Astrocyte (in vitro differentiated cells and primary cell): ENCODE measurements at regions not wholly inside any gene's neighbourhood (a gene's known extent, or its start where the extent isn't known, plus 50 kb on each side); places are given as distances from the start of the nearest gene placed in this dataset.

Experiments used
- DNase-seq: peaks from one replicate; pipeline ENCODE4 v3.0.0-alpha.2; 2010; ENCODE audit warnings: low read depth
- FAIRE-seq: peaks from 2 replicates; lab custom pipeline; 2011; peaks lifted over from hg19 to GRCh38; lab: Jason Lieb, UNC
- H2AFZ ChIP-seq: 2 replicates; pipeline ENCODE4 v1.6.0; 2012; ENCODE audit warnings: low read depth, low read length, inconsistent platforms
- H3K27ac ChIP-seq: 2 replicates; pipeline ENCODE4 v1.5.1; 2011; ENCODE audit warnings: low read depth, low read length, inconsistent platforms
- H3K27me3 ChIP-seq: 2 replicates; pipeline ENCODE4 v1.6.0; 2011; ENCODE audit warnings: low read length, inconsistent platforms; ENCODE audit not compliant: insufficient read depth
- H3K36me3 ChIP-seq: 2 replicates; pipeline ENCODE4 v1.5.1; 2011; ENCODE audit warnings: low read length, inconsistent platforms; ENCODE audit not compliant: insufficient read depth
- H3K4me1 ChIP-seq: 2 replicates; pipeline ENCODE4 v1.5.1; 2011; ENCODE audit warnings: low read length, inconsistent platforms; ENCODE audit not compliant: insufficient read depth
- H3K4me2 ChIP-seq: 2 replicates; pipeline ENCODE4 v1.6.0; 2012; ENCODE audit warnings: low read length, inconsistent platforms
- H3K4me3 ChIP-seq: 2 replicates; pipeline ENCODE4 v1.5.1; 2011; ENCODE audit warnings: low read depth, mild to moderate bottlenecking, low read length, inconsistent platforms; ENCODE audit not compliant: insufficient read depth
- H3K79me2 ChIP-seq: 2 replicates; pipeline ENCODE4 v1.6.0; 2012; ENCODE audit warnings: mild to moderate bottlenecking, low read length, inconsistent platforms; ENCODE audit not compliant: insufficient read depth
- H3K9ac ChIP-seq: 2 replicates; pipeline ENCODE4 v1.6.0; 2012; ENCODE audit warnings: mild to moderate bottlenecking, low read length, inconsistent platforms
- H3K9me3 ChIP-seq: 2 replicates; pipeline ENCODE4 v1.5.1; 2012; ENCODE audit warnings: low read depth, mild to moderate bottlenecking, low read length, inconsistent platforms; ENCODE audit not compliant: insufficient read depth
- H4K20me1 ChIP-seq: 2 replicates; pipeline ENCODE4 v1.6.0; 2012; ENCODE audit warnings: low read length, inconsistent platforms; ENCODE audit not compliant: insufficient read depth
- H3K27ac Mint-ChIP-seq: one replicate; pipeline ENCODE4 v1.8.0; 2021; ENCODE audit warnings: mild to moderate bottlenecking, mixed read lengths; ENCODE audit not compliant: unreplicated experiment
- H3K27me3 Mint-ChIP-seq: one replicate; pipeline ENCODE4 v1.8.0; 2021; ENCODE audit warnings: low read depth, mixed read lengths; ENCODE audit not compliant: unreplicated experiment
- H3K36me3 Mint-ChIP-seq: one replicate; pipeline ENCODE4 v1.8.0; 2021; ENCODE audit warnings: low read depth, mixed read lengths; ENCODE audit not compliant: unreplicated experiment
- H3K4me1 Mint-ChIP-seq: one replicate; pipeline ENCODE4 v1.8.0; 2021; ENCODE audit warnings: low read depth, mixed read lengths; ENCODE audit not compliant: unreplicated experiment
- H3K4me3 Mint-ChIP-seq: one replicate; pipeline ENCODE4 v1.8.0; 2021; ENCODE audit warnings: mild to moderate bottlenecking, moderate library complexity, mixed read lengths; ENCODE audit not compliant: unreplicated experiment
- H3K9me3 Mint-ChIP-seq: one replicate; pipeline ENCODE4 v1.8.0; 2021; ENCODE audit warnings: mild to moderate bottlenecking, mixed read lengths; ENCODE audit not compliant: unreplicated experiment
- CTCF ChIP-seq: IDR thresholded peaks from 2 replicates; pipeline ENCODE4 v1.5.1; 2011; ENCODE audit warnings: low read depth, mild to moderate bottlenecking, inconsistent platforms, low read length, moderate library complexity; ENCODE audit not compliant: insufficient read depth
- EZH2 ChIP-seq: IDR thresholded peaks from 2 replicates; pipeline ENCODE4 v1.6.1; 2012; ENCODE audit warnings: mild to moderate bottlenecking, low read length, inconsistent platforms; ENCODE audit not compliant: insufficient read depth

GRCh38 chr1:8211251-8211882 lies 106.5 kb upstream of the SLC45A1 start:
- H3K79me2 ChIP-seq: no peaks in the 10 kb centered on the region
- H3K4me3 ChIP-seq: no peak overlapping the region
- H3K4me1 ChIP-seq: peaks cover 21% of the 10 kb centered on the region
- DNase-seq: no peak
- Mint-ChIP-seq H3K27me3 (no peaks in the 10 kb centered on the region), H3K36me3 (no peaks in the 10 kb centered on the region), H3K4me3 (peak overlapping the region; percentile 42), H3K9me3 (no peaks in the 10 kb centered on the region), H3K27ac (peak overlapping the region; percentile 99), H3K4me1 (peaks cover 33% of the 10 kb centered on the region)
- no peak overlapping the region for H2AFZ ChIP-seq
- H3K27ac ChIP-seq: peak overlapping the region; percentile 77
- H3K27me3 ChIP-seq: no peaks in the 10 kb centered on the region
- H4K20me1 ChIP-seq: no peaks in the 10 kb centered on the region
- H3K9me3 ChIP-seq: no peaks in the 10 kb centered on the region
- FAIRE-seq: no peak
- H3K4me2 ChIP-seq: peak overlapping the region; percentile 81
- TF ChIP-seq EZH2: no peak
- no peak for TF ChIP-seq CTCF
- peak overlapping the region; percentile 67 for H3K9ac ChIP-seq
- no peaks in the 10 kb centered on the region for H3K36me3 ChIP-seq

GRCh38 chr1:8207202-8207601 lies 110.7 kb upstream of the SLC45A1 start:
- H3K4me1 Mint-ChIP-seq: peaks cover 21% of the 10 kb centered on the region
- H3K4me3 Mint-ChIP-seq: no peak overlapping the region
- Histone ChIP-seq H3K4me3 (no peak overlapping the region), H3K9ac (no peak overlapping the region), H3K9me3 (no peaks in the 10 kb centered on the region), H3K27ac (no peak overlapping the region), H3K36me3 (no peaks in the 10 kb centered on the region), H3K27me3 (no peaks in the 10 kb centered on the region), H4K20me1 (no peaks in the 10 kb centered on the region), H3K4me1 (peaks cover 34% of the 10 kb centered on the region), H2AFZ (no peak overlapping the region), H3K79me2 (no peaks in the 10 kb centered on the region), H3K4me2 (no peak overlapping the region)
- H3K36me3 Mint-ChIP-seq: no peaks in the 10 kb centered on the region
- FAIRE-seq (no peak), DNase-seq (no peak)
- no peak for TF ChIP-seq CTCF
- peaks cover 4% of the 10 kb centered on the region for H3K9me3 Mint-ChIP-seq
- no peak overlapping the region for H3K27ac Mint-ChIP-seq
- H3K27me3 Mint-ChIP-seq: no peaks in the 10 kb centered on the region

- Histone ChIP-seq H2AFZ (no peak overlapping the region), H3K4me2 (no peak overlapping the region), H3K9me3 (no peaks in the 10 kb centered on the region), H3K27me3 (no peaks in the 10 kb centered on the region), H4K20me1 (no peaks in the 10 kb centered on the region), H3K79me2 (no peaks in the 10 kb centered on the region), H3K36me3 (no peaks in the 10 kb centered on the region), H3K27ac (no peak overlapping the region), H3K4me3 (no peak overlapping the region), H3K9ac (no peak overlapping the region), H3K4me1 (peaks cover 35% of the 10 kb centered on the region)
- peak overlapping the region; percentile 12 for H3K27ac Mint-ChIP-seq
- TF ChIP-seq CTCF: no peak
- no peak for TF ChIP-seq EZH2
- H3K4me3 Mint-ChIP-seq: no peak overlapping the region
- H3K9me3 Mint-ChIP-seq: peaks cover 4% of the 10 kb centered on the region
- peaks cover 21% of the 10 kb centered on the region for H3K4me1 Mint-ChIP-seq
- no peaks in the 10 kb centered on the region for H3K36me3 Mint-ChIP-seq
- DNase-seq: no peak
- FAIRE-seq: no peak
- H3K27me3 Mint-ChIP-seq: no peaks in the 10 kb centered on the region
Measured at GRCh38 chr1:8206391-8206790, 111.5 kb upstream of the SLC45A1 start.
